ENCODE measurements at regions not wholly inside any gene's neighbourhood (a gene's known extent, or its start where the extent isn't known, plus 50 kb on each side); places are given as distances from the start of the nearest gene placed in this dataset.

DNA sequence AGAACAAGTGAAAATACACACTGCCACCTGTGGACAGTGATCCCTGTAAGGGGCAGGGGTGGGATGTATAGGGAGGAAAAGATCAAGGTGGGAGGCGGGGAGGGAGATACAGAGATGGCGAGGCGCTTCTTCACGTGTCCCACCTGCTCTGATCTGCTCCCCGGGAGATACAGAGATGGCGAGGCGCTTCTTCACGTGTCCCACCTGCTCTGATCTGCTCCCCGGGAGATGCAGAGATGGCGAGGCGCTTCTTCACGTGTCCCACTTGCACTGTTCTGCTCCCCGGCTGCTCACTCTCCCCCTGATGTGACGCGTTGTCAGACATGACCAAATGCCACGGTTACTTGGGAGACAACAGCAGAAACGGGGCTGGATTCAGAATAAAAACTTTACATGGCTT, 308.3 kb upstream of the SHH start:
- DNase-seq (ENCODE audit: low read depth, low spot score) = no peak
- TF ChIP-seq, protein P1, sequence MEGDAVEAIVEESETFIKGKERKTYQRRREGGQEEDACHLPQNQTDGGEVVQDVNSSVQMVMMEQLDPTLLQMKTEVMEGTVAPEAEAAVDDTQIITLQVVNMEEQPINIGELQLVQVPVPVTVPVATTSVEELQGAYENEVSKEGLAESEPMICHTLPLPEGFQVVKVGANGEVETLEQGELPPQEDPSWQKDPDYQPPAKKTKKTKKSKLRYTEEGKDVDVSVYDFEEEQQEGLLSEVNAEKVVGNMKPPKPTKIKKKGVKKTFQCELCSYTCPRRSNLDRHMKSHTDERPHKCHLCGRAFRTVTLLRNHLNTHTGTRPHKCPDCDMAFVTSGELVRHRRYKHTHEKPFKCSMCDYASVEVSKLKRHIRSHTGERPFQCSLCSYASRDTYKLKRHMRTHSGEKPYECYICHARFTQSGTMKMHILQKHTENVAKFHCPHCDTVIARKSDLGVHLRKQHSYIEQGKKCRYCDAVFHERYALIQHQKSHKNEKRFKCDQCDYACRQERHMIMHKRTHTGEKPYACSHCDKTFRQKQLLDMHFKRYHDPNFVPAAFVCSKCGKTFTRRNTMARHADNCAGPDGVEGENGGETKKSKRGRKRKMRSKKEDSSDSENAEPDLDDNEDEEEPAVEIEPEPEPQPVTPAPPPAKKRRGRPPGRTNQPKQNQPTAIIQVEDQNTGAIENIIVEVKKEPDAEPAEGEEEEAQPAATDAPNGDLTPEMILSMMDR (IDR thresholded peaks at IDR 0.05; ENCODE audit: low read depth, low read length) = no peak
- no peak overlapping the region for H3K4me3 ChIP-seq (ENCODE audit: low read depth, low read length)
- in situ Hi-C loops (cut with HindIII; ENCODE audit: low sequenced_read_pairs) = no loop called here

DNA sequence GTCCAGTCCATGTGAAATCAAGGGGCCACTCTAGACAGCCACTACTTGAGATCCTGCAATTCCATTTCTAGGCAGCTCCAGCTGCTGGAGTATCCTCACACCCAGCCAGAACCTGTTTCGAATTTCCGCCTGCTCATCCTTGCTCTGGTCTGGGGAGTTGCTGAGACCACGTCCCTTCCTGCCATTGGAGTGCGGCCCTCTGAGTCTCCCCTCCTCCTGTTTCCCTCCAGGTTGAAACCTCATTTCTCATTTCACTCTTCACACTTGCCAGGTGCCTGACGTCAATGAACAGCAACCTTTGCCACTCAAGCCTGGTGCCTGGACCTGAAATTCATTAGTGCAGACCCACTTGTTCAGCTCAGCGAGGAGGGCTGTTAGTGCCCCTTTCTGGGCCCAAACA, 307.5 kb upstream of the SHH start:
- in situ Hi-C loops (cut with HindIII; ENCODE audit: low sequenced_read_pairs) = no loop called here
- no peak overlapping the region for H3K4me3 ChIP-seq (ENCODE audit: low read depth, low read length)
- TF ChIP-seq, protein P1 (IDR thresholded peaks at IDR 0.05; ENCODE audit: low read depth, low read length) = no peak
- no peak for DNase-seq (ENCODE audit: low read depth, low spot score)

DNA sequence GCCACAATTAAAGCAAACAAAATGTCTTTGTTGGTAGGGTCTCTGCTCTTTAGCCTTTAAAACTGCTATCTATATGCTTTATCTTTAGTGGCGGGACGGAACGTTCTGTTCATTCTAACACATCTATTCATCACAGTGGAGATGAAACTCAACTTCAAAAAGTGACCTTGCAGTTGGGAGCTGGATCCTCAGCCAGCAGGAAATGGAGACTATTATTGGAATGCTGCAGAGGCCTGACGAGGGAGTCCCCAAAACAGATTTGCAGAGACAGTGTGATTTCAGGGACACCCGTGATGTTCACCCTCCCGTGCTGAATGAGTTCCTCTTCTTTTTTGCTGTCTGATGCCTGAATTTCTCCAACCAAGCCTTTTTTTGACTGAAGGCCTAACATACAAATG, 306.0 kb upstream of the SHH start:
- no peak overlapping the region for H3K4me3 ChIP-seq (ENCODE audit: low read depth, low read length)
- in situ Hi-C loops (cut with HindIII; ENCODE audit: low sequenced_read_pairs) = no loop called here
- TF ChIP-seq, protein P1 (IDR thresholded peaks at IDR 0.05; ENCODE audit: low read depth, low read length) = no peak
- DNase-seq (ENCODE audit: low read depth, low spot score) = no peak

DNA sequence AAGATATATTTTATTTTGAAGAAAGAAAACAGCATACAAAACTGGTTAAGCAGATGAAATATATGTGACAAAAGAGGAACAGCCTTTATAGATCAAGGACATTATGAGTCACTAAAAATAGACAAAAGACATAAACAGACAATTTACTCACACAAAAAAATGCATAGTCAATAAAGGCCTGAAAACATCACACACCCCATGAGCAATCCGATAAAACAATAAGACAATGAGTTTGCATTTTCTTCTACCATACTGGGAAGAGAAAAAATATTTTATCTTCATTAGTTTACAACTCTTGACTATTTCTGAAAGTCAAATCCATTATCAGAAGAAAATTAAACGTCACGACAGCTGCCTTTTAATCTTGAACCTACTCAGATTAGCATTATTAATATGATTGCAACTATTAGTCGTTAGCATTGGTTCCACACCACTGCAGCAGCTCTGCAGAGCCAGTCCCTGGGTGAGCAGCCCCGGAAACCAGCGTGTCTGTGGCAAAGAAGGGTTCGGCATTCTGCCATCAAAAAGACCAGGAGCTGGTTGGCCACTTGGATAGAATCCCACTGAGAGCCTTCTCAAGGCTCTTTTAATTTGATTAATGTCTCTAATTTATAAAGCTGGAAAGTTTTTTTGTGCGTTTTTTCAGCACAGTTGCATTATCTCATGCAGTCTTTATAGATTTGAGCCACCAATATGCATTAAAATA, 305.4 kb upstream of the SHH start:
- in situ Hi-C loops (cut with HindIII; ENCODE audit: low sequenced_read_pairs) = no loop called here
- TF ChIP-seq, protein P1 (IDR thresholded peaks at IDR 0.05; ENCODE audit: low read depth, low read length) = no peak
- H3K4me3 ChIP-seq (ENCODE audit: low read depth, low read length) = no peak overlapping the region
- DNase-seq (ENCODE audit: low read depth, low spot score) = no peak

DNA sequence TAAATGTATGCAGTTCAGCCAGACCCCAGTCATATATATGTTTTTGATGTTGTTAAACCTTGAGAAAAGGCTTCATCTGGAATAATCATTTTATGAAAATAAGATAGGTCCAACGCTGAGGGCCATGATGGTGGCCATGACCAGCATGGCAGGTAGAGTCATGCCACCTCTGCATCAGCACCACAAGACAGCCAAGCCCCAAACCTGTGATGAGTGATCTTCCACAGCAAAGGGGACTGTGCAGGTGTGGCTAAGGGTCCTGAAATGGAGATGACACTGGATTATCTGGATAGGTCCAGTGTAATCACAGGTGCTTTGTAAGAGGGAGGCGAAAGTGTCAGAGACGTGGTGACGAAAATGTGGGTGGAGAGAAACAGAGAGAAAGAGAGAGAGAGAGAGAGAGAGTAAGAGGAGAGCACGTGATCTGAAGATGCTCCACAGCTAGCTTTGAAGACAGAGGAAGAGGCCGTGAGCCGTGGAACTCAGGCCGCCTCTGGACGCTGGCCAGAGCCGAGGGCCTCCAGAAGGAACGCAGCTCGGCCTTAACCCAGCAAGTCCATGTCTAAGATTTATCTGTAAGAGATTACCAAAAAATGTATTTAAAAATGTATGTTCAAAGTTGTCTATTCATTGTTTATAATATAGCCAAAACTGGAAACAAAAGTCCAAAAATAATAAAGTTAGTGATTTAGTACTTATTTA, 304.4 kb upstream of the SHH start:
- no peak for DNase-seq (ENCODE audit: low read depth, low spot score)
- no peak overlapping the region for H3K4me3 ChIP-seq (ENCODE audit: low read depth, low read length)
- TF ChIP-seq, protein P1 (IDR thresholded peaks at IDR 0.05; ENCODE audit: low read depth, low read length) = no peak
- in situ Hi-C loops (cut with HindIII; ENCODE audit: low sequenced_read_pairs) = no loop called here

DNA sequence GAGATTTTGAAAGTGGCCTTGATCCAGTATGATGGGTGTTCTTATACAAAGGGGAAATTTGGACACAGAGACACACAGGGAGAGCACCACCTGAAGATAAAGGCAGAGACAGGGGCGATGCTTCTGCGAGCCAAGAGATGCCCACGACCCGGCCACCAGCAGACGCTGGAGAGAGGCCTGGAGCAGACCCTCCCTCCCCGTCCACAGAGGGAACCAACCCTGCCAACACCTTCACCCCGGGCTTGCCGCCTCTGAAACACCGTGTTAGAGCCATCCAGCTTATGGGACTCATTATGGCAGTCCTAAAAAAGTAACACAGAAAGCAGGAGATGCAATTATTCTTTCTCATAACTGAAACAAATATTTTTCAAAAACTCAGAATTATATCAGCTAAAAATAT, 303.3 kb upstream of the SHH start:
- in situ Hi-C loops (cut with HindIII; ENCODE audit: low sequenced_read_pairs) = no loop called here
- TF ChIP-seq, protein P1 (IDR thresholded peaks at IDR 0.05; ENCODE audit: low read depth, low read length) = no peak
- H3K4me3 ChIP-seq (ENCODE audit: low read depth, low read length) = no peak overlapping the region
- no peak for DNase-seq (ENCODE audit: low read depth, low spot score)
